Erythroblast (primary cell): ENCODE measurements at regions not wholly inside any gene's neighbourhood (a gene's known extent, or its start where the extent isn't known, plus 50 kb on each side); places are given as distances from the start of the nearest gene placed in this dataset.

Source experiments
- DNase-seq, 2 experiments: peaks; one replicate each; lab custom pipeline; 2025; lab: John Stamatoyannopoulos, UW
- GATA1 ChIP-seq: IDR thresholded peaks from 2 replicates; pipeline ENCODE4 v1.6.1; 2011; ENCODE audit warnings: low read depth, mild to moderate bottlenecking, control low read depth, low read length, moderate library complexity
- POLR2A ChIP-seq: IDR thresholded peaks from 2 replicates; pipeline ENCODE4 v1.6.1; 2011; ENCODE audit warnings: mild to moderate bottlenecking, low read length

- TF ChIP-seq POLR2A (no peak), GATA1 (no peak)
- DNase-seq = no peak
Observed at GRCh38 chr17:33892717-33893591, 362.1 kb upstream of the CCL2 start.

GRCh38 chr17:33895491-33895890, 359.6 kb upstream of the CCL2 start:
- TF ChIP-seq GATA1 (no peak), POLR2A (no peak)

GRCh38 chr17:33896263-33896662, 358.8 kb upstream of the CCL2 start:
- DNase-seq = no peak
- TF ChIP-seq GATA1 (no peak), POLR2A (no peak)

More at GRCh38 chr17:33895491-33895890, 359.6 kb upstream of the CCL2 start:
- DNase-seq = no peak

GRCh38 chr17:33901085-33901484, 354.0 kb upstream of the CCL2 start:
- TF ChIP-seq POLR2A (no peak), GATA1 (no peak)
- DNase-seq = no peak

- no peak for DNase-seq
- TF ChIP-seq POLR2A (no peak), GATA1 (no peak)
Observed at GRCh38 chr17:33902901-33903449, 352.1 kb upstream of the CCL2 start.

GRCh38 chr17:33904476-33904875, 350.6 kb upstream of the CCL2 start:
- TF ChIP-seq POLR2A (no peak), GATA1 (no peak)
- DNase-seq = peak; percentile 71 to 80

GRCh38 chr17:33905338-33905800, 349.7 kb upstream of the CCL2 start:
- TF ChIP-seq POLR2A (peak; percentile 78), GATA1 (peak; percentile 89)
- DNase-seq = peak; percentile 92 to 96

DNA sequence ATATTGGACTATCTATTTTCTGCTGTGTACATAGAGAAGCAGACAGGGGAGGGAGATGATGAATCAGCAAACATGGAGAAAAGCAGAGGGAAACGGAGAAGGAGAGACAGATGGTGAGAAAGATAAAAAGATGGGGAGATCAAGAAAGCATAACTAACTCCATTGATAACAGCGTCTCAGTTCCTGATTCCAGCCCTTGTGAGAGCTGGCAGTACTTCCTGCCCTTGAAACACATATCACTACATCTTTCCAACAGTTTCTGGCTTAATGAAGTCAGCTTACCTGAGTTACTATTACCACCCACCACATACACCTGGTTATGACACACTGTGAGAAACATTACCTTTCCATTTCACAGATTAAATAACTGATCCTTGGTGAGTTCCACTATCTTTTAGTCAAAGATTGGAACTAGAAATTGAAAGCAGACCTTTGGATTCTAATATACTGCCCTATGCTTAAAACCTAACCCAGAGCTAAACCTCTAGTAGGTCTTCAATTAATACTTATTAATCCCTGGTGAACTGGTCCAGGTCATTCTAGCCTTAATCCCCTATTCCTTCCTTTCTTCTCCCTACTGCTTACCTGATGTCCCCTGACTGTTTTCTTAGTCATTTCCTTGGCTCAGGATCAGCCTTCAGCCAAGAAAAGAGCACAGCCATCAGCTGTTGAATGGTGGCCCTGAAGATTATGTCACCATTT, 346.6 kb upstream of the CCL2 start:
- peak; percentile 45 to 67 for DNase-seq

GRCh38 chr17:33910200-33910857, 344.8 kb upstream of the CCL2 start:
- DNase-seq = peak in 1 of 2 experiments; percentile 31
- TF ChIP-seq GATA1 (no peak), POLR2A (no peak)

More for the DNA sequence above, 346.6 kb upstream of the CCL2 start:
- no peak for TF ChIP-seq GATA1
- TF ChIP-seq POLR2A = no peak

- peak; percentile 64 to 83 for DNase-seq
- TF ChIP-seq POLR2A = no peak
- no peak for TF ChIP-seq GATA1
Observed at GRCh38 chr17:33914125-33914524, 341.0 kb upstream of the CCL2 start.

DNA sequence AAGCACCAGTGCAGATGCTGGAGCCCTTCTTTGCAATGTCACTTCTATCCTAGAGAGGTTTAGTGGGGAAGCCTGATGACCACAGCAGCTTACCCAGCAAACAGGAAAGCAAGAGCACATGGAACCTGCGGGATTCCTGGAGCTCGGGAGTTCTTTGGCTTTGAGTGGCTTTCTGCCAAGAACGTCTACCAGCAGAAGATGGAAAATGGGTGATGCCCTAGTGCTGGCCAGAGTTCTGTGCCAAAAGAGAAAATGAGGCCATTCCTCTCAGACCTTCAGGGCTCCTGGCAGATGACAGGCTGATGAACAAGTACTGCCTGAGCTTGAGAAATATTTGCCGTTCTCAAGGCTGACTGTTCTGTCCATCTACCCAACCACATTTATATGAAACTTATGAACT, 332.1 kb upstream of the CCL2 start:
- no peak for DNase-seq
- no peak for TF ChIP-seq POLR2A
- TF ChIP-seq GATA1 = no peak

GRCh38 chr17:33924104-33924503, 331.0 kb upstream of the CCL2 start:
- peak; percentile 17 to 32 for DNase-seq
- TF ChIP-seq GATA1 (no peak), POLR2A (no peak)

DNA sequence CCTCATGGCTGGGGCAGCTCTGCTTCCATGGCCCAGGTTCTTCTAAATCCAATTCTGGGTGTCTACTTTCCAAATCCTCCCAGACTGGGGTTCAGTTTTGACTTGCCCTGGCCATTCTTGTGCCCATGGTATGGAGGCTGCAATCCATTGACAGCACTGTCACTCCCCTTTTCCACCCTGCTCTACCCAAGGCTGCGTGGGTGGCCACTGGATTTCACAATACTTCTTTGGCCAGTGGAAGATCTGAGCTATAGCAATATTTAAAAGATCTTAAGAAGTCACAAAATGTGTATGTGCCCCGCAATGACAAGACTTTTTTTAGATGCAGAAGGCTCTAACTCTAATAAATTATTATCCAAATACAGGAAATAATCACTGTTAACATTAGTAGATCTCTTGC, 329.4 kb upstream of the CCL2 start:
- TF ChIP-seq POLR2A (no peak), GATA1 (no peak)
- DNase-seq = no peak

DNA sequence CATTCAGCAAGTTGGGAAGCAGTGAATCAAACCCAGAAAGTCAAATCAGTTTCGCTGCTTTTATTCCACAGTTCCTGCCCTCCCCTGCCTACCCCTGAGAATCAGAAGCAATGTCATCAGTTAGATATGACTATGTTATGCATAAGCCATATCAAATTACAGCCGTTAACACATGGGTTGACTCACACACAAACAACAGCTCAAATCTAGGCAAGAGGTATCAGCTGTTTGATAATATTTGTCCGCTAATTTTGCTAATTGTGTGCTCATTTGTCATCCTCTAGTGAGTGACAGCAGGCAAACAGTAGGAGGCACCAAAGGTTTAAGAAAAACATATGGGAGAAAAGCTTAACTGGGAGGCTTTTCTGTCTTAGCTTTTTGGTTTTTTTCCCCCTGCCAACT, 327.4 kb upstream of the CCL2 start:
- DNase-seq = peak; percentile 42 to 64

More for the DNA sequence above, 327.4 kb upstream of the CCL2 start:
- TF ChIP-seq POLR2A = no peak
- TF ChIP-seq GATA1 = no peak
